ENCODE measurements at regions not wholly inside any gene's neighbourhood (a gene's known extent, or its start where the extent isn't known, plus 50 kb on each side); places are given as distances from the start of the nearest gene placed in this dataset.

GRCh38 chr7:17396692-17397091 is 98.2 kb downstream of the AHR start:
- TF ChIP-seq CTCF (IDR thresholded peaks at IDR 0.05; ENCODE audit: low read depth, low read length) = no peak
- no peak overlapping the region for H3K4me3 ChIP-seq (ENCODE audit: low read depth, low read length)

- TF ChIP-seq CTCF (IDR thresholded peaks at IDR 0.05; ENCODE audit: low read depth, low read length) = no peak
- no peak overlapping the region for H3K4me3 ChIP-seq (ENCODE audit: low read depth, low read length)
Observed at GRCh38 chr7:17401791-17402627, 103.6 kb downstream of the AHR start.

GRCh38 chr7:17402628-17403278 is 104.3 kb downstream of the AHR start:
- no peak for TF ChIP-seq CTCF (IDR thresholded peaks at IDR 0.05; ENCODE audit: low read depth, low read length)
- no peak overlapping the region for H3K4me3 ChIP-seq (ENCODE audit: low read depth, low read length)

- TF ChIP-seq CTCF (IDR thresholded peaks at IDR 0.05; ENCODE audit: low read depth, low read length) = no peak
- no peak overlapping the region for H3K4me3 ChIP-seq (ENCODE audit: low read depth, low read length)
Observed at GRCh38 chr7:17404006-17404405, 105.6 kb downstream of the AHR start.

- no peak overlapping the region for H3K4me3 ChIP-seq (ENCODE audit: low read depth, low read length)
- TF ChIP-seq CTCF (IDR thresholded peaks at IDR 0.05; ENCODE audit: low read depth, low read length) = no peak
Observed at GRCh38 chr7:17405786-17406185, 107.3 kb downstream of the AHR start.

GRCh38 chr7:17406738-17407137 is 108.3 kb downstream of the AHR start:
- H3K4me3 ChIP-seq (ENCODE audit: low read depth, low read length) = no peak overlapping the region
- no peak for TF ChIP-seq CTCF (IDR thresholded peaks at IDR 0.05; ENCODE audit: low read depth, low read length)

- TF ChIP-seq CTCF (IDR thresholded peaks at IDR 0.05; ENCODE audit: low read depth, low read length) = no peak
- no peak overlapping the region for H3K4me3 ChIP-seq (ENCODE audit: low read depth, low read length)
Observed at GRCh38 chr7:17407229-17407628, 108.8 kb downstream of the AHR start.
